ENCODE measurements at regions not wholly inside any gene's neighbourhood (a gene's known extent, or its start where the extent isn't known, plus 50 kb on each side); places are given as distances from the start of the nearest gene placed in this dataset.
"Not testable (repeated sequence)": the region's sequence is repeated elsewhere in the genome, so short reads cannot be mapped to it uniquely, and the experiment has no call there.

GRCh38 chr10:63058236-63058635 lies 74.9 kb upstream of the NRBF2 start:
- TF ChIP-seq CTCF (IDR thresholded peaks at IDR 0.05; ENCODE audit: control insufficient read depth, extremely low read depth, insufficient read depth), result no peak
- no peak overlapping the region for H3K4me3 ChIP-seq (ENCODE audit: low read depth, low read length)
- no peak for DNase-seq (ENCODE audit: low read depth)

- DNase-seq (ENCODE audit: low read depth), result no peak
- H3K4me3 ChIP-seq (ENCODE audit: low read depth, low read length), result no peak overlapping the region
- TF ChIP-seq CTCF (IDR thresholded peaks at IDR 0.05; ENCODE audit: control insufficient read depth, extremely low read depth, insufficient read depth), result no peak
These were observed 75.6 kb upstream of the NRBF2 start for GRCh38 chr10:63057509-63057908.

GRCh38 chr10:63055705-63056104 lies 77.4 kb upstream of the NRBF2 start:
- DNase-seq (ENCODE audit: low read depth), result no peak
- no peak for TF ChIP-seq CTCF (IDR thresholded peaks at IDR 0.05; ENCODE audit: control insufficient read depth, extremely low read depth, insufficient read depth)
- H3K4me3 ChIP-seq (ENCODE audit: low read depth, low read length), result no peak overlapping the region

GRCh38 chr10:63054889-63055611 lies 78.1 kb upstream of the NRBF2 start:
- no peak for TF ChIP-seq CTCF (IDR thresholded peaks at IDR 0.05; ENCODE audit: control insufficient read depth, extremely low read depth, insufficient read depth)
- no peak for DNase-seq (ENCODE audit: low read depth)
- H3K4me3 ChIP-seq (ENCODE audit: low read depth, low read length), result no peak overlapping the region

- no peak for DNase-seq (ENCODE audit: low read depth)
- no peak overlapping the region for H3K4me3 ChIP-seq (ENCODE audit: low read depth, low read length)
- no peak for TF ChIP-seq CTCF (IDR thresholded peaks at IDR 0.05; ENCODE audit: control insufficient read depth, extremely low read depth, insufficient read depth)
These were observed 81.0 kb upstream of the NRBF2 start for GRCh38 chr10:63052083-63052482.

- no peak for DNase-seq (ENCODE audit: low read depth)
- no peak overlapping the region for H3K4me3 ChIP-seq (ENCODE audit: low read depth, low read length)
- no peak for TF ChIP-seq CTCF (IDR thresholded peaks at IDR 0.05; ENCODE audit: control insufficient read depth, extremely low read depth, insufficient read depth)
These were observed 90.9 kb upstream of the NRBF2 start for GRCh38 chr10:63042256-63042655.

- DNase-seq (ENCODE audit: low read depth); H3K4me3 ChIP-seq (ENCODE audit: low read depth, low read length): not testable (repeated sequence)
These were observed 99.4 kb upstream of the NRBF2 start for GRCh38 chr10:63033616-63034185.
